GM13977 (cell line): ENCODE measurements at regions not wholly inside any gene's neighbourhood (a gene's known extent, or its start where the extent isn't known, plus 50 kb on each side); places are given as distances from the start of the nearest gene placed in this dataset.

Experiments
- DNase-seq: peaks from one replicate; pipeline ENCODE4 v3.0.0; 2012; ENCODE audit warnings: low spot score
- CTCF ChIP-seq: IDR thresholded peaks from 2 replicates; pipeline ENCODE4 v1.5.1; 2012; ENCODE audit warnings: mild to moderate bottlenecking, control low read depth; ENCODE audit not compliant: insufficient read depth; ENCODE audit errors: extremely low read depth, missing control alignments
- in situ Hi-C: fragments of 300-500 bp; cut with MboI; formaldehyde crosslinking; loops from one replicate; pipeline ENCODE4 v1.12.0; 2022; ENCODE audit warnings: low sequenced_read_pairs, low pct_unique_long_range_greater_than_20kb, mixed read lengths, inconsistent platforms; ENCODE audit not compliant: unreplicated experiment

GRCh38 chr19:32053376-32053775 is 292.0 kb upstream of the ZNF507 start:
- no peak for TF ChIP-seq CTCF
- in situ Hi-C loops, result no loop called here
- DNase-seq, result no peak

- DNase-seq, result no peak
- TF ChIP-seq CTCF, result no peak
- in situ Hi-C loops, result no loop called here
Measured at GRCh38 chr19:32053861-32054260, 291.5 kb upstream of the ZNF507 start.

GRCh38 chr19:32058131-32058530 is 287.3 kb upstream of the ZNF507 start:
- in situ Hi-C loops, result no loop called here
- no peak for DNase-seq
- no peak for TF ChIP-seq CTCF

- TF ChIP-seq CTCF, result no peak
- no peak for DNase-seq
- in situ Hi-C loops, result no loop called here
Measured at GRCh38 chr19:32061315-32061714, 284.1 kb upstream of the ZNF507 start.

- in situ Hi-C loops, result no loop called here
- TF ChIP-seq CTCF, result no peak
Measured at GRCh38 chr19:32063601-32064000, 281.8 kb upstream of the ZNF507 start.

GRCh38 chr19:32066056-32066455 is 279.4 kb upstream of the ZNF507 start:
- in situ Hi-C loops, result no loop called here
- DNase-seq, result no peak
- no peak for TF ChIP-seq CTCF

More at GRCh38 chr19:32063601-32064000, 281.8 kb upstream of the ZNF507 start:
- no peak for DNase-seq

GRCh38 chr19:32067685-32068084 is 277.7 kb upstream of the ZNF507 start:
- in situ Hi-C loops, result no loop called here
- no peak for DNase-seq
- TF ChIP-seq CTCF, result no peak
